ENCODE measurements at regions not wholly inside any gene's neighbourhood (a gene's known extent, or its start where the extent isn't known, plus 50 kb on each side); places are given as distances from the start of the nearest gene placed in this dataset.
A peak's percentile ranks its signal among the peaks of the same experiment; 100 is the strongest.

GRCh38 chr10:124173298-124173900, 80.0 kb upstream of the CHST15 start:
- Histone ChIP-seq H3K9me3 (ENCODE audit: control insufficient read depth in 4 of 4, insufficient read depth in 3 of 4, low read length in 3 of 4) (peaks cover 0 to 3% (median 0%) of the 10 kb centered on the region in 4 donors), H3K36me3 (ENCODE audit: control insufficient read depth in 4 of 4, insufficient read depth in 4 of 4, low read length in 4 of 4) (no peaks in the 10 kb centered on the region), H3K27me3 (ENCODE audit: control insufficient read depth in 3 of 3, insufficient read depth in 3 of 3, low read length in 2 of 3) (no peaks in the 10 kb centered on the region), H3K4me1 (ENCODE audit: control insufficient read depth in 5 of 5, insufficient read depth in 5 of 5, low read length in 5 of 5) (peaks cover 0 to 9% (median 0%) of the 10 kb centered on the region in 5 donors), H3K4me3 (no peak overlapping the region), H3K27ac (ENCODE audit: low read depth in 1 of 2, low read length in 1 of 2) (no peak overlapping the region), H3K9ac (ENCODE audit: insufficient read depth in 1 of 2, low read length in 2 of 2) (no peak overlapping the region)
- DNase-seq (no peak), ATAC-seq (ENCODE audit: insufficient read depth, low FRiP score) (no peak)
- no peak for TF ChIP-seq CTCF (IDR thresholded peaks at IDR 0.05; ENCODE audit: control extremely low read depth, extremely low read depth)
- WGBS, 2 donors, result 92 to 93% methylated on average over 16 of the region's 16 CpGs

GRCh38 chr10:124172181-124172916, 79.0 kb upstream of the CHST15 start:
- H3K9ac ChIP-seq (ENCODE audit: insufficient read depth in 1 of 2, low read length in 2 of 2), result no peak overlapping the region
- H3K4me1 ChIP-seq (ENCODE audit: control insufficient read depth in 5 of 5, insufficient read depth in 5 of 5, low read length in 5 of 5), result peaks cover 0 to 9% (median 0%) of the 10 kb centered on the region in 5 donors
- no peaks in the 10 kb centered on the region for H3K36me3 ChIP-seq (ENCODE audit: control insufficient read depth in 4 of 4, insufficient read depth in 4 of 4, low read length in 4 of 4)
- H3K27me3 ChIP-seq (ENCODE audit: control insufficient read depth in 3 of 3, insufficient read depth in 3 of 3, low read length in 2 of 3), result no peaks in the 10 kb centered on the region
- no peak for ATAC-seq (ENCODE audit: insufficient read depth, low FRiP score)
- H3K27ac ChIP-seq (ENCODE audit: low read depth in 1 of 2, low read length in 1 of 2), result no peak overlapping the region
- TF ChIP-seq CTCF (IDR thresholded peaks at IDR 0.05; ENCODE audit: control extremely low read depth, extremely low read depth), result no peak
- peaks cover 0 to 3% (median 0%) of the 10 kb centered on the region in 4 donors for H3K9me3 ChIP-seq (ENCODE audit: control insufficient read depth in 4 of 4, insufficient read depth in 3 of 4, low read length in 3 of 4)
- H3K4me3 ChIP-seq, result no peak overlapping the region
- peak; percentile 68 to 81 (median 78) for DNase-seq
- 84 to 91% methylated on average over 19 of the region's 19 CpGs for WGBS, 2 donors

- no peak for DNase-seq
- no peak for ATAC-seq (ENCODE audit: insufficient read depth, low FRiP score)
- Histone ChIP-seq H3K9ac (ENCODE audit: insufficient read depth in 1 of 2, low read length in 2 of 2) (no peak overlapping the region), H3K4me1 (ENCODE audit: control insufficient read depth in 5 of 5, insufficient read depth in 5 of 5, low read length in 5 of 5) (peaks cover 0 to 9% (median 0%) of the 10 kb centered on the region in 5 donors), H3K4me3 (no peak overlapping the region), H3K9me3 (ENCODE audit: control insufficient read depth in 4 of 4, insufficient read depth in 3 of 4, low read length in 3 of 4) (peaks cover 0 to 3% (median 0%) of the 10 kb centered on the region in 4 donors), H3K27ac (ENCODE audit: low read depth in 1 of 2, low read length in 1 of 2) (no peak overlapping the region), H3K27me3 (ENCODE audit: control insufficient read depth in 3 of 3, insufficient read depth in 3 of 3, low read length in 2 of 3) (no peaks in the 10 kb centered on the region), H3K36me3 (ENCODE audit: control insufficient read depth in 4 of 4, insufficient read depth in 4 of 4, low read length in 4 of 4) (no peaks in the 10 kb centered on the region)
- 92 to 95% methylated on average over 2 of the region's 2 CpGs for WGBS, 2 donors
- no peak for TF ChIP-seq CTCF (IDR thresholded peaks at IDR 0.05; ENCODE audit: control extremely low read depth, extremely low read depth)
These were observed 78.2 kb upstream of the CHST15 start for GRCh38 chr10:124171561-124171960.

Measured in lung (tissue), 11 donors.